NOMO-1 (cell line): ENCODE measurements at regions not wholly inside any gene's neighbourhood (a gene's known extent, or its start where the extent isn't known, plus 50 kb on each side); places are given as distances from the start of the nearest gene placed in this dataset.

Experiments
- DNase-seq, 2 experiments: peaks; one replicate each; lab custom pipeline; 2025; ENCODE audit not compliant: unreplicated experiment in 2 of 2; lab: John Stamatoyannopoulos, UW

DNA sequence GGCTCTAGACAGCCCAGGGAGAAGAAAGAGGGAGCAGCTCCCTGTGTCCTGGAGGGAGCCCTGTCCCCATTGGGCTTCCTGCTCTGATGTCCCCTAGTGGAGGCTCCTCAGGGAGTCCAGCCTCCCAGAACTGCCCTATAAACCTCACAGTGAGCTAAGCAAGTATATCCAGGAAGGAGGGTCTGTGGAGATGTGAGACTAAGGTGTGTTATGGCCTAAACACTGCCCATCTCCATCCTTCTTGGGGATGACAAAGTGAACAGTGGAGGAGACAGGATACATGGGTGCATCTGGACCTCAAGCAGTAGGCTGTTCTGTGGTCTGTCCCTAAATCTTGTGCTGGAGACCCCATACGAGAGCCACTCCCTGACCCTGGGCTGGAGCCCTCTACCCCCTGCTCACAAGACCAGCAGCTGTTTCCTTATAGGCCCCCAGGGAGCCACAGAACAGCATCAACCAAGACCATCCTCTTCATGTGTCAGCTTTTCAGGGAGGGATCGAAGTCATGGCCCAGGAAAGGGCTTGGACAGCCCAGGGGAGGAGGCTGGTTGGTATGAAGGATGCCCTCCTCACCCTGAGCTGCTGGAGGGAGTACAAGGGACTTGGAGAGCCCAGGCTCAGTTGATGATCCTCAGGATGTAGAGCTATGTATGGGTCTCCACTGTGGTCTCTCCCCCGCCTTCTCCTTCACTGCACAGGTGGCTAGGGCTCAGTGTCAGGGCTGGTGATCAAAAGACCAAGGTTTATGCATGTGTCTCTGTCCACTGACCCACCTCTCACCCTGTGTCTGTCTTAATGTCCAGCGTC, 49.7 kb upstream of the TOP3B start:
- DNase-seq: no peak
